KG1 (cell line): ENCODE measurements at regions not wholly inside any gene's neighbourhood (a gene's known extent, or its start where the extent isn't known, plus 50 kb on each side); places are given as distances from the start of the nearest gene placed in this dataset.

Experiments
- DNase-seq: peaks from one replicate; lab custom pipeline; 2025; lab: John Stamatoyannopoulos, UW

GRCh38 chr2:103506812-103507211 lies 745.0 kb downstream of the TMEM182 start:
- DNase-seq = no peak

DNA sequence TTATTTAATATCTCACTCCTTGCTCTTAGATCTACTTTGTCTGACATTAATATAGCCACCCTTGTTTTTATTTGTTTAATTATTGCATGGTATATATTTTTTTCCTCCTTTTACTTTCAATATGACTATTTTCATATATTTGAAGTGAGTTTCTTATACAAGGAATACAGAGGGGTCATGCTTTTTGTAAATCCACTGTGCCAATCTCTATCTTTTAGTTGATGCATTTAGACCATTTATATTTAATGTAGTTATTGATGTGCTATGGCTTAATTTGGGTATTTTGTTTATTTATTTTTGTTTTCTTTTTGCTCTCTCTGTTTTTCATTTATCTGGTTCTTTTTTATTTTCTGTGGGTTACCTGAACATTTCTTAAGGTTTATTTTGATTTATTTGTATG lies 750.6 kb downstream of the TMEM182 start:
- no peak for DNase-seq

DNA sequence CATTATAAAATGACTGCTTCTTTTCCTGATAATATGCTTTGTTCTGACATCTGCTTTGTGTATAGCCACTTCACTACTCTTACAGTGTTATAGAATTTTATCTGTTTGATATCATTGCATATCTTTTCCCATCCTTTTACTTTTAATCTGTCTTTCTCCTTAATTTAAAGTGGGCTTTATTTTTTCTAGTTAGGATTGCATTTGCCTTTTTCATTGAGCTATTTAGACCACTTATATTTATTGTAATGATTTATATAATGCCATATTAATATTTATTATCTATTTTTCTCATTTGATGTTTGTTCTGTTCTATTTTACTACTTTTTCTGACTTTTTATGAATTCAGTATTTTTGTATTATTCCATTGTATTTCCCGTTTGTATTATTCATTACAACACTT lies 758.7 kb downstream of the TMEM182 start:
- DNase-seq = no peak

DNA sequence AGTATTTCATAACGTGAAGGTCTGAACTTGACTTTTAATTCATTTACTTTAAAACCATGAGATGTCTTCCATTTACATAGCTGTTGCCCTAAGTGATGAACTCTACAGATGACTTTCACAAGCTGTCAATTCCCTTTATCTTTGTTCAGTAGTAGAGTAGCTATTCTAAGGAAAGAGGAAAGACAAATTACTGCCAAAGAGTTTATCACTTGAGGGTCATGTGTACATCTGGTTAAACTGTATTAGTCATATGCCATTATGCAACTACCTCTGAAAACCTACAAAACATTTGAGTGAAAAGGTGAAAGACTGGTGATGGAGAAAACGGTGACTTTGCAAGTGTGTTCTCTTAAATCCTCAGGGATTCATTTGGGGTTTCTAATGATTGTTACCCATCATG lies 763.9 kb downstream of the TMEM182 start:
- DNase-seq = no peak

DNA sequence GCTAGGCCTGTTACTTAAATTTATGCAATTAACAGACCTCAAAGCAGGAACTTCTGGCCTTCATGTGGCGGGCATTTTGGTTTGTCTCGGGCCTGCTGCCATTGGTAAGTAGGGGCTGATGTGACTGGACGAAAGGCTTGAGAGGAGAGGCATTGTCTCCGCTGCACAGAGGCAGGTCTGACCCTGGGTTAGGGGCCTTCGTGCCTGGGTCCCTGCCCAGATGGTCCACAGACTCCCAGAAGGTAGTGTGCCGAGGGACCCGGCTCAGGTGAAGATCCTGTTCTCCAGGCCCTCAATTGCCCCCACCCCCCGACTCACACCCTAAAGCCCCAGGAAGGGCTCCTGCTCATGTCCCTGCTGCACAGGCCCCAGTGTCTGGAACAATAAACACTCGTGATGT lies 764.9 kb downstream of the TMEM182 start:
- no peak for DNase-seq

DNA sequence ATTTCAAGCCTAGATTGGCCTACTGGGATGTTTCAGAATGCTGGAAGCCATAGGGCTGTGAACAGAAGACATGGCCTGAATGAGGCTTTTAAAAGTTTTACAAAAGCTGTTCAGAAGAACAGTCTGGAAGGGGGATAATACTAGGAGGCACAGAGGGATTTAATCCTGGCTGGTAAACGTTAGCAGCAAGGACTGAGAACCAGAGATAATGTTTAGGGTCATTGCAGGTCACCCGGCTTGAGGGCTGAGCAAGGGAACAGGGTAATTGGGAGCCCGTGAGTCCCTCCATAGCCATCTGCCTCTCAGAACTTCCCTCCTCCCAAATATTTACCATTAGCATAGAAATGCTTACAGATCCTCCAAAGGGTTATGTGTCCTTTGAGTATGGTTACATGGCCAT lies 765.4 kb downstream of the TMEM182 start:
- DNase-seq = no peak

DNA sequence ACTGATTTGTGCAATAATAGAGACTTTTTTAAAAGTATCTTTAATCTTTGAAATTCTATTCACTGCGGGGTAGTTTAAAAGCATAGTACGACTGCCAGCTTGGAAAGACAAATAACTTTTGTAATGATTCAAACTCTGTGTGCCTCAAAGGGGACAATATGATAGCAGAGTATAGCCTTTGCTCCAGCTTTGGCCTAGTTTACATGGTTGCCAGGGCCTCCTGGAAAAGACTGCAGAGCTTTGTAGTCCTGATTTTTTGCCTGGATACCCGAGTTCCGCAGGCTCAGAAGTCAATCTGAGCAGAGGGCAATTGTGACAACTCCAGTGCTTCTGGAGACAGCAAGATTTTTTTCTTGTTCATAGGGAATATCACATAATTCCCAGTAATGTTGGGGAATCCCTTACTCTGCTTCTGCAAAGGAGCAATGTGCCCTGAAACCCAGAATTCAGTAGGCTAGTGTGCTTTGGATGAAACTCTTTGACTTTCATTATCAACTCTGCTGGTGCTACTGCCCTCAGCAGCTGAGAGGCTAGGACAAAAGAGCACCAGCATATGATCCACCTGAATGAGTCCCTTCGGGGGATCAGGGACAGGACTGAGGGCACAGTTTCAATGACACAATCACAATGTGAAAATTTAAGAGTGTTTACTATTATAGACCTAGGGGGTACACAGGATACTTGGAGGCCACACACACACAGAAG lies 768.1 kb downstream of the TMEM182 start:
- no peak for DNase-seq

GRCh38 chr2:103552775-103553174 lies 790.9 kb downstream of the TMEM182 start:
- DNase-seq = no peak

DNA sequence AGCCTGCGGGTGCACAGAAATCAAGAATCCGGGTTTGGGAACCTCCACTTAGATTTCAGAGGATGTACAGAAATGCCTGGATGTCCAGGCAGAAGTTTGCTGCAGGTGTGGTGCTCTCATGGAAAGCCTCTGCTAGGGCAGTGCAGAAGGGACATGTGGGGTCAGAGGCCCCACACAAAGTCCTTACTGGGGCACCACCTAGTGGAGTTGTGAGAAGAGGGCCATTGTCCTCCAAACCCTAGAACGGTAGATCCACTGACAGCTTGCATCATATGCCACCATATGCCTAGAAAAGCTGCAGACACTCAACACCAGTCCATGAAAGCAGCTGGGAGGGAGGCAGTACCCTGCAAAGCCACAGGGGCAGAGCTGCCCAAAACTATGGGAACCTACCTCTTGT lies 833.0 kb downstream of the TMEM182 start:
- no peak for DNase-seq

GRCh38 chr2:103605071-103605780 lies 843.4 kb downstream of the TMEM182 start:
- DNase-seq = no peak

DNA sequence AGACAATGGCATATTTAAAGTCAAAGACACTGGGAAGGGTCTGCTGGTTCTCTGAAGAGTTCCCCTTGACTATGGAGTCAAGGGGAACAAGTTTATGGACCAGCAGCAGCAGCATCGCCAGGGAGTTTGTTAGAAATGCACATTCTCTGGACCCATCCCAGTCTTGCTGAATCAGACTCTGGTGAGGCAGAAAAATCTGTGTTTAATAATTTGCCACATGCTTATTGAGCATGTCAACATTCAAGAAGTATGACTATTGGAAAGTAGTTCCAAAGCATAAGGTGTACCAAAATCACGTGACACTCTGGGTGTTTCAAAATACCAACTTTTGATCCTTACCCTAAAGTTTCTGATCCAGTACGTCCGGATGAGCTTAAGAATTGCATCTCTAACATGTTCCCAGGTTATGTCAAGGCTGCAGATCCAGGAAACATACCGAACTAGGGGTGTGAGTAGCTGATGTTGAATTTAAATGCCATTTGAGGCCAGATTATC lies 853.8 kb downstream of the TMEM182 start:
- DNase-seq = no peak

- DNase-seq = no peak
Observed at GRCh38 chr2:103616891-103617290, 855.1 kb downstream of the TMEM182 start.

- DNase-seq = no peak
Observed at GRCh38 chr2:103618112-103618511, 856.3 kb downstream of the TMEM182 start.

- no peak for DNase-seq
Observed at GRCh38 chr2:103627301-103627700, 865.5 kb downstream of the TMEM182 start.

GRCh38 chr2:103638978-103639377 lies 877.1 kb downstream of the TMEM182 start:
- DNase-seq = no peak

DNA sequence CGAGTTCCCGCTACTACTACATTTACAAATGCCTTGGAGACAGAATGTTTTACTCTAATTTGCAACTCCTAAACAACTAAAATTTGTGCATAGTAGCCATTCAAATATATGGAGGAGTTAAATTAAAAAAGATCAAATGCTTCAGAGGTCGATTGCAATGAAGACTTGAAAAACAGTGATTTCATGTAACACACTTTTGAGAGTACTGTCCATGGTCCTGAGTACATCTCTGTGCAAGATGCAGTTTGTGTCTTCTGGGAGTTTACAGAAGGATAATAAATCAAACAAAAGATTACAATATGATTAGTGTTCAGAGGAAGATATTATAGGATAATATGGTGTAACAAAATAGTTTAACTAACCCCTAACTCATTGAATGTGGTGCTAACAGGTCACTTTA lies 894.7 kb downstream of the TMEM182 start:
- no peak for DNase-seq

DNA sequence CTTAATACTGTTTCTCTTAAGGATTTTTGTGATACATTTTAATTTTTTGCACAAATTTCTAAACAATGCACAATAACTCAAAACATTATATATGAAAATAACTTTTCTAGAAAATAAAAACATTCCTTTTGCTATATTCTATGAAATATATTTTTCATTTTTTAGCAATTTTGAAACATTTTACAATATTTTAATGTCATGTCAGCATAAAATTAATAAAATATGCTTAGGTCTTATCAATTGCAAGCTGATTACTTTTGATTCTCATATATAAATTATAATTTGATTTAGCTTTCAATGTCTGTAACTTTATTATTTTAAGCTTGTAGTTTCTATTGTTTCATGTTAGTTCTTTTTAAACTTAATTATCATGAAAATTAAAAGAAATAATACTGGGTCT lies 898.7 kb downstream of the TMEM182 start:
- no peak for DNase-seq

GRCh38 chr2:103660947-103661346 lies 899.1 kb downstream of the TMEM182 start:
- no peak for DNase-seq

GRCh38 chr2:103664690-103665089 lies 902.9 kb downstream of the TMEM182 start:
- DNase-seq = no peak

GRCh38 chr2:103667335-103667884 lies 905.6 kb downstream of the TMEM182 start:
- no peak for DNase-seq

DNA sequence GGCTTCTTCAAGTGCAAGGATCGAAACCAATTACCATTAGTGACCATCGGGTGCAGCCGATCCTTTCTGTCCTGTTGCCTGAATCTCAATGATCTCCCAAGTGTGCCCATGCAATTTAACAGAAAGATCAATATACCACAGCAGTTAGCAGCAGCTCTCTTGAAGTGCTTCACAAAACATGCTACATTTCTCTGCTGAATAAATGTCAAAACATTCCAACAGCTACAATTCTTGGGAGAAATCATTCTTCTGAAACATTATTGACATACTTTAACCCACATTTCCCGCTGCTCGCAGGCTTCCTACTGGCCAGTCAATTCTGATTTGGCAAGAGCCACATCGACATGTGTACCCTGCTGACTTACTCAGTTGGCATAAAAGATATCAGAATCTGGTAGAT lies 907.7 kb downstream of the TMEM182 start:
- DNase-seq = no peak
